ENCODE measurements at regions not wholly inside any gene's neighbourhood (a gene's known extent, or its start where the extent isn't known, plus 50 kb on each side); places are given as distances from the start of the nearest gene placed in this dataset.

DNA sequence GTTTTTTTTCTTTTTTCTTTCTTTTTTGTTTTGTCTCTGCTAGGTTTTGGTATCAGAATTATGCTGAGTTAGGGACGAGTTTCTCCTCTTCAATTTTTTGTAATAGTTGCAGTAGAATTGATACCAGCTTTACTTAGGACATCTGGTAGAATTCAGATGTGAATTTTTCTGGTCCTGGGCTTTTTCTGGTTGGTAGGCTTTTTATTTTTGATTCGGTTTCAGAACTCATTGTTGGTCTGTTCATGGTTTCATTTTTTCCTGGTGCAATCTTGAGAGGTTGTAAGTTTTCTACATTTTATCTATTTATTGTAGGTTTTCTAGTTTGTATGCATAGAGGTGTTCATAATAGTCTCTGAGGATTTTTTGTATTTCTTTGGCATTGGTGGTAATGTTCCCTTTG is 498.1 kb upstream of the CPEB2 start:
- ATAC-seq (no peak), DNase-seq (no peak)
- no peak overlapping the region for H3K27ac ChIP-seq
- TF ChIP-seq, protein P1, sequence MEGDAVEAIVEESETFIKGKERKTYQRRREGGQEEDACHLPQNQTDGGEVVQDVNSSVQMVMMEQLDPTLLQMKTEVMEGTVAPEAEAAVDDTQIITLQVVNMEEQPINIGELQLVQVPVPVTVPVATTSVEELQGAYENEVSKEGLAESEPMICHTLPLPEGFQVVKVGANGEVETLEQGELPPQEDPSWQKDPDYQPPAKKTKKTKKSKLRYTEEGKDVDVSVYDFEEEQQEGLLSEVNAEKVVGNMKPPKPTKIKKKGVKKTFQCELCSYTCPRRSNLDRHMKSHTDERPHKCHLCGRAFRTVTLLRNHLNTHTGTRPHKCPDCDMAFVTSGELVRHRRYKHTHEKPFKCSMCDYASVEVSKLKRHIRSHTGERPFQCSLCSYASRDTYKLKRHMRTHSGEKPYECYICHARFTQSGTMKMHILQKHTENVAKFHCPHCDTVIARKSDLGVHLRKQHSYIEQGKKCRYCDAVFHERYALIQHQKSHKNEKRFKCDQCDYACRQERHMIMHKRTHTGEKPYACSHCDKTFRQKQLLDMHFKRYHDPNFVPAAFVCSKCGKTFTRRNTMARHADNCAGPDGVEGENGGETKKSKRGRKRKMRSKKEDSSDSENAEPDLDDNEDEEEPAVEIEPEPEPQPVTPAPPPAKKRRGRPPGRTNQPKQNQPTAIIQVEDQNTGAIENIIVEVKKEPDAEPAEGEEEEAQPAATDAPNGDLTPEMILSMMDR (IDR thresholded peaks at IDR 0.05 in 4 of 5, conservative IDR thresholded peaks at IDR 0.05 in 1 of 5): no peak
- TF ChIP-seq POLR2A (IDR thresholded peaks at IDR 0.05): no peak
- H3K36me3 ChIP-seq: no peaks in the 10 kb centered on the region
- H3K4me1 ChIP-seq: no peaks in the 10 kb centered on the region
- intact Hi-C loops (cut with DNase I; ENCODE audit: low total_unique reads): no loop called here
- no peak overlapping the region for H3K4me3 ChIP-seq
- H3K9me3 ChIP-seq: no peaks in the 10 kb centered on the region
- in situ Hi-C loops (cut with MboI; ENCODE audit: low sequenced_read_pairs in 4 of 4): no loop called here
- H3K27me3 ChIP-seq: no peaks in the 10 kb centered on the region

DNA sequence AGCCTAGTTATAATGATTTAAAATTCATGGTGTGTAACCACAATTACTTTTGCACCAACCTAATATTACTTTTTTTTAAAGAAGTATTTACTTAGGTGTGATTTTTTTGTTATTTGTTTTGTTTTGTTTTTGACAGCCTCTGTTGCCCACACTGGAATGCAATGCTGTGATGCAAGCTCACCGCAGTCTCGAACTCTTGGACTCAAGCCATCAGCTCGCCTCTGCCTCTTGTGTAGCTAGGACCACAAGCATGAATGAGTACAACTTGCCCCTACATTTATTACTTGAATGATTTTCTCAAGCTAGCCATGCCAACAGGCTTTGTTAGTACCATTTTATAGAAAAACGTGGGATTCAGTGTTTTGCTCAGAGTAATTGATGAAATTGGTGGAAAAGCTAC is 488.8 kb upstream of the CPEB2 start:
- Histone ChIP-seq H3K9me3 (no peaks in the 10 kb centered on the region), H3K4me1 (no peaks in the 10 kb centered on the region), H3K4me3 (no peak overlapping the region), H3K27ac (no peak overlapping the region), H3K27me3 (no peaks in the 10 kb centered on the region), H3K36me3 (no peaks in the 10 kb centered on the region)
- intact Hi-C loops (cut with DNase I; ENCODE audit: low total_unique reads): no loop called here
- in situ Hi-C loops (cut with MboI; ENCODE audit: low sequenced_read_pairs in 4 of 4): no loop called here
- DNase-seq (no peak), ATAC-seq (no peak)
- no peak for TF ChIP-seq POLR2A (IDR thresholded peaks at IDR 0.05)
- TF ChIP-seq, protein P1 (IDR thresholded peaks at IDR 0.05 in 4 of 5, conservative IDR thresholded peaks at IDR 0.05 in 1 of 5): no peak

DNA sequence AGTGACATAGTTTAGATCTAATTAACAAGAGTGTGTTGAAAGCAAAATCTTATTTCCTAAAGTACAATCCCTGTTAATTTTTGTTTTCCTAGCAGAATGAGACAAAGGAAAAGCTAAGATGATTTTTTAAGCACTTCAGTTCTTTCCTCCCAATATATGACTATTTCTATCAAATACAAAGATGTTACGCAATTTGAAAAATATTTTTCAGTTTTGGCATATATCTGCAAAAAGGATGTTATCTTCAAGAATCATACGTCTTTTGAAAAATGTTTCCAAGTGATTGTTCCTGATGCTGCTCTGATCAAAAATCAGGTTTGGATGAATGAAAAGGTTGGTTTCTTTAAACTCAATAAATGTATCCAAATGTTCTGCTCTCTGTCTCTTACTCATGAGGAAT is 486.7 kb upstream of the CPEB2 start:
- in situ Hi-C loops (cut with MboI; ENCODE audit: low sequenced_read_pairs in 4 of 4): no loop called here
- ATAC-seq (no peak), DNase-seq (no peak)
- intact Hi-C loops (cut with DNase I; ENCODE audit: low total_unique reads): no loop called here
- H3K27ac ChIP-seq: no peak overlapping the region
- TF ChIP-seq, protein P1 (IDR thresholded peaks at IDR 0.05 in 4 of 5, conservative IDR thresholded peaks at IDR 0.05 in 1 of 5): no peak
- TF ChIP-seq POLR2A (IDR thresholded peaks at IDR 0.05): no peak
- no peaks in the 10 kb centered on the region for H3K36me3 ChIP-seq
- no peak overlapping the region for H3K4me3 ChIP-seq
- H3K4me1 ChIP-seq: no peaks in the 10 kb centered on the region
- H3K27me3 ChIP-seq: no peaks in the 10 kb centered on the region
- no peaks in the 10 kb centered on the region for H3K9me3 ChIP-seq

DNA sequence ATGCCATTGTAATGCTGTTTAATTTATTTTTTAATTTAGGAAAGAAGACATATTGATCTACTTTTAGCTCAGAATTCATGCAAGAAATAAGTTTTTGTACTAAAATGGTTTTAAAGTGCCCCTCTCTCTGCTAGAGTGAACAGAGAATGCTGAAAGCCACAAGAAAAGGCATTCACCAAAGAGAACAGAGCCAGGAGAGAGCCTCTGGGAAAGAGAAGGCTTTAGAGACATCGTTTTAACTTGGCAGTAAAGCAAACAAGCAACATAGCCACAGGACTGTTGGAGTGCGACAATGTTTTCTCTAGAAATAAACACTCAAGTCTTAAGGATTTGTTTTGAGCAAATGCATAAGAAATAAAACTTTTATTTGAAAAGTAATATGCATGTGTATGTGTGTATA is 484.1 kb upstream of the CPEB2 start:
- H3K4me3 ChIP-seq: no peak overlapping the region
- in situ Hi-C loops (cut with MboI; ENCODE audit: low sequenced_read_pairs in 4 of 4) (no loop called here), intact Hi-C loops (cut with DNase I; ENCODE audit: low total_unique reads) (no loop called here)
- TF ChIP-seq POLR2A (IDR thresholded peaks at IDR 0.05): no peak
- TF ChIP-seq, protein P1 (IDR thresholded peaks at IDR 0.05 in 4 of 5, conservative IDR thresholded peaks at IDR 0.05 in 1 of 5): no peak
- no peaks in the 10 kb centered on the region for H3K36me3 ChIP-seq
- H3K27me3 ChIP-seq: no peaks in the 10 kb centered on the region
- DNase-seq (no peak), ATAC-seq (no peak)
- H3K4me1 ChIP-seq: no peaks in the 10 kb centered on the region
- H3K9me3 ChIP-seq: no peaks in the 10 kb centered on the region
- no peak overlapping the region for H3K27ac ChIP-seq

DNA sequence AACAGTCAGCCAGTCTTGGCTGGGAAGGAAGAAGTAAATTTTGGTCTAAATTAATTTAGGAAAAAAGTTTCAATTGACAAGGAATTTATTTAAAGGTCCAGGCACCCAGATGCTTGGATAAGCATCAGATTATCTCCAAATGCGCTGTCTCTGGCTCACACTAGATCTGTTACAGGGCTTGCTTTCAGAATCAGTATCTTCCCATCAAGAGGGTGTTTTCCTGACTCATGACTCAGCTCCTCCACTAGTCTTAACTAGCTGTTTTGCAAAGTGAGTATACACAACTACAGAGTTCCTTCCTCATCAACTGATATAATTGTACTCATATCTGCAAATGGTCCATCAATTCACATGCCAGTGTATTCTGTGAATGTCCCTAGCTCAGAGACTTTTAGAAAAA is 482.1 kb upstream of the CPEB2 start:
- DNase-seq (no peak), ATAC-seq (no peak)
- H3K36me3 ChIP-seq: no peaks in the 10 kb centered on the region
- H3K4me3 ChIP-seq: no peak overlapping the region
- H3K27me3 ChIP-seq: no peaks in the 10 kb centered on the region
- in situ Hi-C loops (cut with MboI; ENCODE audit: low sequenced_read_pairs in 4 of 4) (no loop called here), intact Hi-C loops (cut with DNase I; ENCODE audit: low total_unique reads) (no loop called here)
- no peaks in the 10 kb centered on the region for H3K9me3 ChIP-seq
- no peak overlapping the region for H3K27ac ChIP-seq
- no peaks in the 10 kb centered on the region for H3K4me1 ChIP-seq
- TF ChIP-seq, protein P1 (IDR thresholded peaks at IDR 0.05 in 4 of 5, conservative IDR thresholded peaks at IDR 0.05 in 1 of 5): no peak
- no peak for TF ChIP-seq POLR2A (IDR thresholded peaks at IDR 0.05)

Measured in gastrocnemius medialis (tissue), 4 donors.